Thoracic aorta (tissue), 2 donors: ENCODE measurements at regions not wholly inside any gene's neighbourhood (a gene's known extent, or its start where the extent isn't known, plus 50 kb on each side); places are given as distances from the start of the nearest gene placed in this dataset.
A peak's percentile ranks its signal among the peaks of the same experiment; 100 is the strongest.

Source experiments
- ATAC-seq: fragments of 150-250 bp; one replicate; pipeline ENCODE4 v1.8.0; 2017; ENCODE audit warnings: low read depth; ENCODE audit not compliant: insufficient number of reproducible peaks, low FRiP score
- DNase-seq: peaks from one replicate; pipeline ENCODE4 v3.0.0-alpha.2; 2020; ENCODE audit warnings: low spot score
- H3K27ac ChIP-seq, 2 donors: fragments of 200-600 bp; sonication (generic); 1 replicate in 1 of 2; 2 replicates in 1 of 2; pipeline ENCODE4 v1.5.1; 2016; ENCODE audit warnings: mild to moderate bottlenecking in 2 of 2, moderate library complexity in 2 of 2
- H3K27me3 ChIP-seq: fragments of 200-600 bp; sonication (generic); replicated peaks from 2 replicates; pipeline ENCODE4 v1.6.0; 2016; ENCODE audit warnings: mild to moderate bottlenecking; ENCODE audit not compliant: insufficient read depth
- H3K36me3 ChIP-seq: fragments of 200-600 bp; sonication (generic); one replicate; pipeline ENCODE4 v1.5.1; 2016
- H3K4me1 ChIP-seq, 2 donors: fragments of 200-600 bp; sonication (generic); 1 replicate in 1 of 2; 2 replicates in 1 of 2; pipeline versions ENCODE4 v1.5.1 to v1.6.0; 2016; ENCODE audit warnings: low read depth in 2 of 2, mild to moderate bottlenecking in 1 of 2; ENCODE audit not compliant: control insufficient read depth in 1 of 2
- H3K4me3 ChIP-seq: fragments of 200-600 bp; sonication (generic); 2 replicates; pipeline ENCODE4 v1.5.1; 2016; ENCODE audit warnings: mild to moderate bottlenecking
- H3K9me3 ChIP-seq: fragments of 200-600 bp; sonication (generic); 2 replicates; pipeline ENCODE4 v1.5.1; 2016
- TF ChIP-seq, protein P1 (sequence below): fragments of 200-600 bp; sonication (generic); IDR thresholded peaks from one replicate; pipeline ENCODE4 v1.5.1; 2019; ENCODE audit warnings: antibody characterized with exemption

DNA sequence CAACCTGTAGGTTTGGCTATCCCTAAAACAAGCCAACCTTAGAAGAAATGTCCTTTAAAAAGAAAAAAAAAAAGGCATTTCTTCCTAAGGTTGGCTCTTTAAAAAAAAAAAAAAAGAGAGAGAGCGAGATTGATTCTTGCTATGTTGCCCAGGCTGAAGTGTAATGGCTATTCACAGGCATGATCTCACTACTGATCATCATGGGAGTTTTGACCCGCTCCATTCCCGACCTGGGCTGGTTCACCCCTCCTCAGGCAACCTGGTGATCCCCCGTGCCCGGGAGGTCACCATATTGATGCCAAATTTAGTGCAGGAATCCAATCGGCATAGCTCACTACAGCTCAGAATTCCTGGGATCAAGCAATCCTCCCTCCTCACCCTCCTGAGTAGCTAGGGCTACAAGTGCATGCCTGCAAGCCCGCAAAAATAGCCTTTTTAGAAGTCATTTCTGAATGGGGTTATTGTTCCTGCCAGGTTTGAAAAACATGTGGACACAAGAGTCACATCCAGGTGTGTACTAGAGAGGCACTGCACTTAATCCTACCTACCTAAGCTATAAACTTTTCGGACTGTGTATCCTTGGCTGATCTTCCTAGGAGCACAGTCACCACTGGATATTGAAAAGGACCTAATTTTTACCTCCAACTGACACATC lies 61.4 kb upstream of the ZCCHC13 start:
- Histone ChIP-seq H3K27ac (peak overlapping the region in 1 of 2 donors; percentile 46), H3K4me3 (no peak overlapping the region), H3K36me3 (no peaks in the 10 kb centered on the region), H3K9me3 (no peaks in the 10 kb centered on the region), H3K4me1 (peaks cover 2 to 22% of the 10 kb centered on the region in 2 donors), H3K27me3 (no peaks in the 10 kb centered on the region)
- no peak for ATAC-seq
- DNase-seq = no peak
- TF ChIP-seq, protein P1, sequence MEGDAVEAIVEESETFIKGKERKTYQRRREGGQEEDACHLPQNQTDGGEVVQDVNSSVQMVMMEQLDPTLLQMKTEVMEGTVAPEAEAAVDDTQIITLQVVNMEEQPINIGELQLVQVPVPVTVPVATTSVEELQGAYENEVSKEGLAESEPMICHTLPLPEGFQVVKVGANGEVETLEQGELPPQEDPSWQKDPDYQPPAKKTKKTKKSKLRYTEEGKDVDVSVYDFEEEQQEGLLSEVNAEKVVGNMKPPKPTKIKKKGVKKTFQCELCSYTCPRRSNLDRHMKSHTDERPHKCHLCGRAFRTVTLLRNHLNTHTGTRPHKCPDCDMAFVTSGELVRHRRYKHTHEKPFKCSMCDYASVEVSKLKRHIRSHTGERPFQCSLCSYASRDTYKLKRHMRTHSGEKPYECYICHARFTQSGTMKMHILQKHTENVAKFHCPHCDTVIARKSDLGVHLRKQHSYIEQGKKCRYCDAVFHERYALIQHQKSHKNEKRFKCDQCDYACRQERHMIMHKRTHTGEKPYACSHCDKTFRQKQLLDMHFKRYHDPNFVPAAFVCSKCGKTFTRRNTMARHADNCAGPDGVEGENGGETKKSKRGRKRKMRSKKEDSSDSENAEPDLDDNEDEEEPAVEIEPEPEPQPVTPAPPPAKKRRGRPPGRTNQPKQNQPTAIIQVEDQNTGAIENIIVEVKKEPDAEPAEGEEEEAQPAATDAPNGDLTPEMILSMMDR = no peak

DNA sequence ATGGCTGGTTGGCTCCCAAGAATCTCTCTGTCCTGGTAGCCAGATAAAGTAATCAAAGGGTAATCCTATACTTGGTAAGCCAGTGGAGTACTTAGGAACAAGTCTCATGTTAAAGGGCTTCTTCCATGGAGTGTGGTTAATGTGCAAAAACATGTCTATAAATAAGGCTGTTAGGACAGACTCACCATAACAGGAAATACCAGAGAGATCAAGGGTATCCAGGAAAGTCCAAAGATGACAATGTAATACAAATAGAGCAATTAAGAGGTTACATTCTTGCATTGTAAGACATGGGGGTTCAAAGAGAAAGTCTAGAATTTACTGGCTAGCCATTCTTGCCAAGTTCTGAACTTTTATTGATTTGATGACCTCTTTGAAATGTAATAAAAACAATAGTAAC lies 61.9 kb upstream of the ZCCHC13 start:
- Histone ChIP-seq H3K4me3 (no peak overlapping the region), H3K27me3 (no peaks in the 10 kb centered on the region), H3K36me3 (no peaks in the 10 kb centered on the region), H3K27ac (peak overlapping the region in 1 of 2 donors; percentile 46), H3K4me1 (peaks cover 2 to 22% of the 10 kb centered on the region in 2 donors), H3K9me3 (no peaks in the 10 kb centered on the region)
- TF ChIP-seq, protein P1 = no peak
- DNase-seq (no peak), ATAC-seq (no peak)

DNA sequence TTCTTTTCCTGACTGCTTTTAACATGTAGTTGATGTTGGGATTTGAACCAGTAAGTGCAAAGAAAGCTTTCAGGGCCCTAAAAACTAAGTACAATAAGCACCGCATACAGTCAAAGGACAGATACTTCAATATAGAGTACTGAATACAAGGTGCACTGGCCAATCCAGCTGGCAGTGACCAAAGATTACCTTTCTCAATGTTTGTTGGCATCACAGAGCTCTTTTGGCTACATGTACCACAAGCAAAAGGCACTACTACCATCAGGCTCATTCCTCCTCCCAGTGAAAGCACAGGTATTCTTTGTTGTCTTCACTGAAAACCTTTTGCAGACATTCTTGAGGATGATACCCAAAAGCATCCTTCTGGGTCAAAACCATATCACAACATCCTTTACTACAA lies 65.2 kb upstream of the ZCCHC13 start:
- Histone ChIP-seq H3K9me3 (no peaks in the 10 kb centered on the region), H3K4me3 (no peak overlapping the region), H3K4me1 (peaks cover 2 to 22% of the 10 kb centered on the region in 2 donors), H3K27ac (no peak overlapping the region), H3K36me3 (no peaks in the 10 kb centered on the region), H3K27me3 (no peaks in the 10 kb centered on the region)
- TF ChIP-seq, protein P1 = no peak
- no peak for DNase-seq
- ATAC-seq = no peak

DNA sequence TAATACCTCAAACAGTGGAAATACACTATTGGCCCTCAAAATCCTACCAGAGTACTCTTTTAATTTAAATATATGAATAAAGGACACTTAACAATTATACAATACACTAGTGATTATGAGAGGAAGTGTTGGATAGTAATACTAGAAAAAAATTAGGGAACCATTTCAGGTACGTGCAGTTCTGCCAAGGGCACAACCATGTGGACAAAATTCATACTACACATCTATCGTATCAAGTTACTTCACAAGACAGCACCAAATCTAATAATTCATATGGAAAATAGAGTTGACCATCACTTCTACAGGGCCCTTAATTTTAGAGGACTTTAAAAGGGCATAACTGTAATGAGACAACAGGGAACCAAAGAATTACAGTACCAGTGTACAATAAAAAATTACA lies 69.2 kb upstream of the ZCCHC13 start:
- TF ChIP-seq, protein P1 = no peak
- no peak for ATAC-seq

DNA sequence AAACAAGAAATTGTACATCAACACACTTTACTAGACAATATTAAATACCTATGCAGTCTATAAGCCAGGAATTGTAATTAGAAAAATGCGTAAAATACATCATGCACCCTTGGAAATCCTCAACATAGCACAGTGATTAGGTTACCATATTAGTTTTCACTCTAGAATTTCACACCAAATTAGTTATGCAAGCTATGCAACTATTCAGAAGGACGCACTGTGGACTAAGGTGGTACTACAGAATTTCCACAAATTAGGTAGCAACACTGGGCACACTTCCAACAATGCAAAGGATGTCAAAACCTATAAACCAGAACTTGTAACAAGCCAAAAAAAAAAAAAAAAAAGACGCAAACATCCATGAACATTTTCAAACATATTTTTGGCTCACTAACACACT lies 71.1 kb upstream of the ZCCHC13 start:
- no peaks in the 10 kb centered on the region for H3K27me3 ChIP-seq
- H3K27ac ChIP-seq = no peak overlapping the region
- no peak for ATAC-seq
- no peaks in the 10 kb centered on the region for H3K36me3 ChIP-seq
- H3K4me1 ChIP-seq = no peaks in the 10 kb centered on the region
- TF ChIP-seq, protein P1 = no peak
- no peaks in the 10 kb centered on the region for H3K9me3 ChIP-seq
- no peak for DNase-seq
- H3K4me3 ChIP-seq = no peak overlapping the region

More for the DNA sequence above, 69.2 kb upstream of the ZCCHC13 start:
- Histone ChIP-seq H3K4me3 (no peak overlapping the region), H3K36me3 (no peaks in the 10 kb centered on the region), H3K9me3 (no peaks in the 10 kb centered on the region), H3K27me3 (no peaks in the 10 kb centered on the region), H3K4me1 (no peaks in the 10 kb centered on the region), H3K27ac (no peak overlapping the region)
- no peak for DNase-seq
